GM19025 (cell line): ENCODE measurements at regions not wholly inside any gene's neighbourhood (a gene's known extent, or its start where the extent isn't known, plus 50 kb on each side); places are given as distances from the start of the nearest gene placed in this dataset.

Source experiments
- ATAC-seq: cut with Tn5 transposase; IDR thresholded peaks from one replicate; pipeline ENCODE4 v1.9.1; 2021; ENCODE audit warnings: mild to moderate bottlenecking, low read depth, moderate library complexity; ENCODE audit not compliant: unreplicated experiment

DNA sequence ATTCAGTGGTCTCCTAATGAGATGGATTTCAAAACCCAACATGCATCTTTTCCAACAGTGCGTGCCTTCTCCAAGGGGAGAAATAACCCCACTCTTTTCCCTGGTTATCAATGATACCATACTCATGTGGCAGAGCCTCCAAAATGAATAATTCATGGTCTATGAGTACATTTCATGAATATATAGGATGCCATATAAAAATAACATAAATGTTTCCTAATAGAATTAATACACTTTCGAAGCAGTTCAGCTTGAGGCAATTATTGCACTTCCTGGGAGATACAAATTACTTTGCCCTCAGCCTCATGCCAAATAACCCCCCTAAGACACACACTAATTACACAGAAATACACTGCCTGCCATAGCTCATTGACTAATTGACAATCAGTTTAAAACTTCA lies 318.6 kb downstream of the ZSWIM6 start:
- no peak for ATAC-seq

DNA sequence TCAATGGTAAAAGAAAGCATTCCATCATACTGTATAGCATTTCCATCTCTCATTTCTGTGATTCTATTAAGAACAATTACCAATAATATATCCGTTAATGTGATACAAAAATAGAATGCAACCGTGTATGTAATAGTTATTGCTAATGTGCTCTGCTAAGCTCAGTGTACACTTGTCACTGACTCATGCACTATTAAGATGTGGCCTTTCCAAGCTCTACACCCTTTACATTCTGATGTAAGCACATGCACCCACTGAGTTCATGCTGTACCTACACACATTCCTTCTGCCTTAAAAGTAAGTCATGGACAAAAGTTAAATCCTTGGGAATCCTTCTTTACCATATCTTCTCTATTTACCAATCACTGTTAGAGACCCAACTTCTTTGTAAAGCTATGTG lies 319.1 kb downstream of the ZSWIM6 start:
- no peak for ATAC-seq

DNA sequence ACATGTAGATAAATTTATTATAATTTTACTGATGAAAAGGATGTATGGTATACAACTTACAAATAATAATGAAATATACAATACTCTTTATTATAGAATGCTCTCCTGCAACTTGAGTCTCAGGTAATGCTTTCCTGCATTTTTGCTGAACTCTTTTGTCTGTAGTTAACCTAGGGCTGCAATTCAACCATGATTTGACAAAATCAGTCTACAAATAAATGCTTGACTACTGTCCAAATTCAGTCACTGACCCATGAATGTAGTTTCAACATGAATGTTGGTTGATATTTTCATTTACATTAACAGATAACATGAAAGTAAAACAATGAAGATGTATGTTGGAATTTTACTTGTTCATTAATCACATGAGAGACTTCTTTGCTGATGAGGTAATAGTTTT lies 320.9 kb downstream of the ZSWIM6 start:
- no peak for ATAC-seq

DNA sequence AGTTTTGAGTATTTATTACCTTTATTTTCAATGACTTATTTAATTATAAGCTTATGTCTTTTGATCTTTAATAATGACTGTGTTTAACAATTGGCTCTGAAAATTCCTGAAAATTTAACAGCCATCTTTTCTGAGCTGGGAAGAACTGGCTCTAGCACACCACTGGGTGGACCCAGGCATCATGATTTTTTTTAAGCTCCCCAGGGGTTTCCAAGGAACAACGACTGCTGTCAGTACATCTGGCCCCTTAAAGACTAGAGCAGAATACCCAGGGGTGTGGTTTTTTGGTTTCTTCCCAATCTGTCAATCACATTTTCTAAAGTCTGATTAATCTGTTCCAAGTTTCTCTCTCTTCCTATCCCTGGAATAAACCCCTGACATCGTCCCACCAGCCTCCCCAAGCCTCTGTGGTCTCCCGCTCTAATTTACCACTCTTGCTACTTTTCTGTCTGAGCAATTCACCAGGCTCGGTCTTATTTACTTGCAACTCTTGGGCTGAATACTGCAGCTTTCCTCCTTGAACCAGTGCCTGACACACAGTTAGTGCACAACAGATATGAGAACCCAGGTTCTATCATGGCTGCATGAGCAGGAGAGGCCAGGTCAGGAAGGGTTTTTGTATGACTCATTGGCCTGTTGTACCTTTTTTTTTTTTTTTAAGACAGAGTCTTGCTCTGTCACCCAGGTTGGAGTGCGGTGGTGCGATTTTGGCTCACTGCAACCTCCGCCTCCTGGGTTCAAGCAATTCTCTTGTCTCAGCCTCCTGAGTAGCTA lies 321.9 kb downstream of the ZSWIM6 start:
- ATAC-seq: no peak

DNA sequence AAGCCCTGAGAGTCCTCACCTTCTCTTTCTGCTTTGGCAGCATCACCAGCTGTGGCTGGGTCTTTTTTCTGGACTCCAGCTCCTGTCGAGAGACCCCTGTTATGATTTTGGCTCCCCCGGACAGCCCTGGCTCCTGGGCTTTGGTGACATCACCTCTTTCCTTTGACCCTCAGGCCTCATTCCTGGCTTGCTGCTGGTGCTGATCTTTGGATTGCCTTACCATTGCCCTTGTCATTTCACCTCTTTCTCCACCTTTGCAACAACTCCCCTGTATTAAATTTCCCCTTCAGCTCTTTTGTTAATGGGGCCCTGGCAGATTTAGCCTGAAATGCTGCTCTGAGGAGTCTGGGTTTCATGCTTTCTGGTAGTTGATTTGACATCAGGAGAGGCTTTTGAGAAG lies 322.8 kb downstream of the ZSWIM6 start:
- no peak for ATAC-seq

GRCh38 chr5:61657010-61657409 lies 325.0 kb downstream of the ZSWIM6 start:
- no peak for ATAC-seq

- no peak for ATAC-seq
Observed at GRCh38 chr5:61657686-61658085, 325.6 kb downstream of the ZSWIM6 start.

- ATAC-seq: no peak
Observed at GRCh38 chr5:61658592-61659008, 326.5 kb downstream of the ZSWIM6 start.

GRCh38 chr5:61659221-61659696 lies 327.2 kb downstream of the ZSWIM6 start:
- no peak for ATAC-seq

DNA sequence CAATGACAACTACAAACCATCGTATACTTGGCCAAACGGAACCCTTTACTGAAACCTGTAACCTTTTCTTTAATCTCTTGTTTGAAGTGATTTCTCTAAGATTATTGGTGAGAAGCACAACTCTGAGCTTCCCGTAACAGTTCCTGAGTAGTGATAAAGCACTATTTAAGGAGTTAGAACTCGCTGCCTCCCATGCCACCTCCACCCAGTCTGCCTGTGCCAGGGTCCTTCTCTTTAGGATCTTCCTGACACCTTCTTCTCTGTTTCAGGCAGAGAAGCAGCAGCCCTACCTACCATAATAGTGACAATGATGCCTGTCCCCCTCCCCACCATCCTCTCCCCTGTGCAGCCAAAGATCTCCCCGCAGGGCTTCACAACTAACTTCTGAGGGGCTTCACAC lies 330.6 kb downstream of the ZSWIM6 start:
- no peak for ATAC-seq

DNA sequence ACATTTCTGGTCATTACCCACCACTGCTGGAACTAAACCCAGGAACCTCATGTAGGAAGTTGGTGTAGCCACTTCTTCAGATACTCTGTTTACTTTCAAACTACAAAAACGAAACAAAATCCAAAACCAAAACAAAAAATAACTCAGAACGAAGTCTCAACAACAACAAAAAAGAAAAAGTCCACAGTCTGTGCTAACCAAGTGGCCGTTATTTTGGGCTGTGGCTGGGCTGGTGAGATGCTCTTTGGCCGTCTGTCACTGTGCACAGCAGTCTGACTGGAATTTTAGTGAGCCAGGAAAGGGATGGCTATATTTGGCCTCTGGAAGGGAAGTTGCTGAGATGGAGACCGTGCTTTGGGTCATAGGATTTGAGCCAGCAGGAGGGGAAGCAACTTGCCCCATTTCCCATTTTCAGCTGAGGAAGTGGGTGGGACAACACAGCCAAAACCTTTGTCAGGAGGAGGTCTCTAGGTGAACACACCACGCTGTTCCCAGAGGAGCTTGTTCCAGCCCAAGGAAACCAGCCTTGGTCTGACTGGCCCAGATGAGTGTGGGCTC lies 334.1 kb downstream of the ZSWIM6 start:
- ATAC-seq: no peak

- ATAC-seq: no peak
Observed at GRCh38 chr5:61667525-61668218, 335.6 kb downstream of the ZSWIM6 start.

DNA sequence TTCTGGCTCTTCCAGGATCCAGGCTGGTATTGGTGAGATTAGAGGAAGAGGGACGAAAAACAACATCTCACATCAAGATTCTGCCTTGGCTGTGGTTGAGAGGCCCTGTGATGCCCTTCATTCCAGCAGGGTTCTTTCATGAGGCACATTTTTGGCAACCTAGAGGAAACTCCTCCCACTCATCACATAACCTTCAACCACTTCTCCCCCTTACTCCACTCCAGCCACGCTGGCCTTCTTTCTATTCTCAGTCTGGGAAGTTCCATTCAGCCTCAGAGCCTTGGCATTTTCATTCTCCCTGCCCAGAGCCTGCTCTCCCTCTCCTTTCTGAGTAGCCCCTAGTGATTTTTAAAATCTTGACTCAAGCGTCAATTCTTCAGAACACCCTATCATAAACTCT lies 337.5 kb downstream of the ZSWIM6 start:
- no peak for ATAC-seq

DNA sequence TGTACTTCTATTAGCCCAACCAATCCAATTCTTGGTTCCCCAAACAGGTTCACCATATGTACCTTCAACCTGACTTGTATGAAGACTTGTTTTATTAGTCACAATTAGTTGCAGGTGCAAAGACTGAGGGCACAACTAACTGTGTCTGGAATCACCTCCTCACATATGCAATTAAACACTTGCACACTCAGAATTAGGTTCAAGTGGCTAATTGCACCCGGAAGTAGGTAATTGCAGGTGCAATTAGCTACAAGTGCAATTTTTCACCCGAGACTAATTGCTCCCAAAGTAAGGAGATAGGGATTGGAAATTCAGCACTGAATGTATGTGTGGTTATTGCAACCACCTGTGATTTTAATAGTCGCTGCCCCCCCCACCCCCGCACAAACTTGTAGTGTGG lies 338.9 kb downstream of the ZSWIM6 start:
- no peak for ATAC-seq

GRCh38 chr5:61673007-61673735 lies 341.1 kb downstream of the ZSWIM6 start:
- ATAC-seq: no peak

DNA sequence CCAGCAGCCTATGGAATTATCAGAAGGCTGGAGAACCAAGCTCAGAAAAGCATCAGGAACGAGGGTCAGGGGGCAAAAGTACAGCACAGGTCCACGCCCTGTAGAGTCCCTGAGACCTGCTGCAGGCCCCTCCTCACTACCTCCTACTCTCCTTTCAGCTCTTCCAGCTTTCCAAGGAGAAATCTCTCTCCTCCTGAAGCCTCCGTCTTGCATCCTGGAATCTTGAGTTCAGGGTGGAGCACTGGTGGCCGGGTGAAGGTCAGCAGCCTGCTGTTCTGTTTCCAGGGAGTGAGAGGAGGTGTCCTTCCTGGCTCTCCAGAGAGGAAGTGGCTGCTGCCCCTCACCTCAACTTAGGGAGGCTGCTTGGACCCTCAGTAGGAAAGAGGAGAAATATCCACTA lies 342.3 kb downstream of the ZSWIM6 start:
- ATAC-seq: no peak

DNA sequence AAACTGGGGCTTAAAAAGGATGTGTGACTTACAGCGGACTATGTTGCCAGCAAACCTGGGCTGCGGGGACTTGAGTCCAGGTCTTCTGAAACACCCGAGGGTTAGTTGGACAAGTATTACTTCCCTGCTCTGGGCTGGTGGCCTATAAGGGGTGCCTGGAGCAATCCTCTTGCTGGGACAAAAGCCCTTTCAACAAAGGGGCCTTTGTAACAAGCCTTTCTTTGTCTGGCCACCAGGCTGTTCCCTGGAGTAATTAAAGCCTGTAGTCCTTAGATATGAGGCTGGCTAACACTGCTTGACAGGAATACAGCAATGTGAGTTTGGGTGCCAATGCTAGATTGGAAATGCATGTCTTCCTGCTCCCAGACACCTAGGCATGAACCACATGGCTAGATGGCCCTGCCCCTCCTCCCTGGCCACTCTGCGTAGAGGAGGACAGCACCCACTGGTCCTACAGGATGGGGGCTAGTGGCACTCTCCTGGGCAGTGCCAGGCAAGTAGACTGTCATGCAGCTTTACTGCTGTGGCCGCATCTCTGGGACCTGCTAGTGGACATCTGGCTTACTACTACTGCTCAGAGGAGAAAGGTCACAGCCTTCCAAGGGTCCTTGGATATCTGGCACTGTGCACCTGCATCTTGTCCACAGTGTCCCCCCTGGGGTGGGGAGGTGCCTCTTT lies 343.1 kb downstream of the ZSWIM6 start:
- no peak for ATAC-seq

DNA sequence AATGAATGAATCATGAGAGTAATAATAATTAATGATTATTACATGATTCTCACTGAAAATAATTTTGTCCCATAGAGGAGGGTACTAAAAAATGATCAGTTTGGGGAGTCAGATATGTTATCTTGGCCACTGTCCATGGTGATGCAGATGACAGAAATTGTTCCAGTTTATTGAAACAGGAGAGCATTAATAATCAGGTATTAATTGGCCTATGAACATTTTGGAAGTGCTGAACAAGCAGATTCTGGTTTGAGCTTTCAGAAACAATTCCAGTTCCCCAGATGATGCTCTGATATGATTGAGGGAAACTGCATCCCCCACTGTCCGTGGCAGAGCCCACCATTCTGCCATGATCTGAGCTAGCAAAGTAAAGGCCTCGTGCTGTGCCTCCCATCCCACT lies 345.2 kb downstream of the ZSWIM6 start:
- no peak for ATAC-seq

GRCh38 chr5:61678966-61679365 lies 346.9 kb downstream of the ZSWIM6 start:
- ATAC-seq: no peak

- ATAC-seq: no peak
Observed at GRCh38 chr5:61679562-61679961, 347.5 kb downstream of the ZSWIM6 start.

DNA sequence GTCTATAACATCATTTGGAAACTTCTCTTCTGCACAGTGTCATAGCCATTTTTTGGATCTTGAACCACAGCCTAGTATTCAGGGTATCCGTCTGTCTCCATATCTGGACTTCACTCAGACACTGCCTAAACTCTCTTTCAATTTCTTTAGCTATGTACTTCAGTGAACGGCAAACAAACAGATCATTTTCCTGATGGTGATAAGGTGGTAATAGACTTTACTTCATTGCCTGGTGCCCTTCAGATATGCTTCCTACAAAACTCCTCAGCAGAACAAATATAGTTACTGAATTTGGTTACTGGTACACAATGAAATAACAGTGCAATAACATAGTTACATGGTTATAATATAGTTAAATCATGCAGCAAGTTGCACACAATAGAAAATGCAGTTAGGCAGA lies 348.2 kb downstream of the ZSWIM6 start:
- no peak for ATAC-seq
